ENCODE measurements at regions not wholly inside any gene's neighbourhood (a gene's known extent, or its start where the extent isn't known, plus 50 kb on each side); places are given as distances from the start of the nearest gene placed in this dataset.

DNA sequence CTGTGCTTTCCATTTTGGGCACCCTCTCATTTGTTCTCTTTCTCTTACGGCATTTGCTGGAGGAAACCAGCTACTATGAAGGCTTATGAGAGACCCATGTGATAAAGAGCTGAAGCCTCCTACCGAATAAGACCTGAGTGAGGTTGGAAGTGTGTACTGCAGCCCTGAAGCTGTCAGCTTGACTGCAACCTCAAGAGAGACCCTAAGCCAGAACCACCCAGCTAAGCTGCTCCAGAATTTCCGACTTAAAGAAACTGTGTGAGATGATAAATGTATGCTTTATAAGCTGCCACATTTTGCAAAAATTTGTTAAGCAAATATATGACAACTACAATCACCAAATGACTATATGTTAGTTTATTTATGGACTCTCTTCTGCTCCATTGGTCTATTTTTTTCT is 151.7 kb upstream of the PTPRD start:
- ChIA-PET POLR2A (no interaction called here), CTCF (no interaction called here)
- Histone ChIP-seq H3K27ac (ENCODE audit: extremely low read depth, low read depth, low read length) (no peak overlapping the region), H3K9me3 (ENCODE audit: control insufficient read depth, insufficient read depth, low read depth, low read length) (no peaks in the 10 kb centered on the region), H3K36me3 (ENCODE audit: control insufficient read depth in 2 of 2, insufficient read depth in 1 of 2, low read length in 2 of 2) (no peaks in the 10 kb centered on the region), H3K4me3 (ENCODE audit: low read depth, low read length) (no peak overlapping the region), H3K4me1 (ENCODE audit: control insufficient read depth, insufficient read depth, low read length) (no peaks in the 10 kb centered on the region)
- TF ChIP-seq ZNF571 (tag by site-specific recombination; IDR thresholded peaks at IDR 0.05) (no peak), ZBTB10 (tag by site-specific recombination; IDR thresholded peaks at IDR 0.05) (no peak), ZBTB26 (tag by site-specific recombination; optimal IDR thresholded peaks at IDR 0.05) (no peak), GLI2 (tag by site-specific recombination; IDR thresholded peaks at IDR 0.05; ENCODE audit: borderline replicate concordance, low read depth) (no peak), GLI4 (tag by site-specific recombination; IDR thresholded peaks at IDR 0.05) (no peak), HOXD13 (CRISPR knock-in tag; IDR thresholded peaks at IDR 0.05; ENCODE audit: borderline replicate concordance) (no peak), KLF8 (tag by site-specific recombination; IDR thresholded peaks at IDR 0.05) (no peak), ZNF423 (tag by site-specific recombination; IDR thresholded peaks at IDR 0.05) (no peak), ZNF692 (tag by site-specific recombination; IDR thresholded peaks at IDR 0.05) (no peak), ZNF114 (tag by site-specific recombination; IDR thresholded peaks at IDR 0.05) (no peak), ZNF555 (tag by site-specific recombination; conservative IDR thresholded peaks at IDR 0.05) (no peak), GFI1B (tag by site-specific recombination; IDR thresholded peaks at IDR 0.05) (no peak), ZNF350 (tag by site-specific recombination; IDR thresholded peaks at IDR 0.05) (no peak), ZFP41 (tag by site-specific recombination; IDR thresholded peaks at IDR 0.05; ENCODE audit: borderline replicate concordance) (no peak)
- TF ChIP-seq, protein P1, sequence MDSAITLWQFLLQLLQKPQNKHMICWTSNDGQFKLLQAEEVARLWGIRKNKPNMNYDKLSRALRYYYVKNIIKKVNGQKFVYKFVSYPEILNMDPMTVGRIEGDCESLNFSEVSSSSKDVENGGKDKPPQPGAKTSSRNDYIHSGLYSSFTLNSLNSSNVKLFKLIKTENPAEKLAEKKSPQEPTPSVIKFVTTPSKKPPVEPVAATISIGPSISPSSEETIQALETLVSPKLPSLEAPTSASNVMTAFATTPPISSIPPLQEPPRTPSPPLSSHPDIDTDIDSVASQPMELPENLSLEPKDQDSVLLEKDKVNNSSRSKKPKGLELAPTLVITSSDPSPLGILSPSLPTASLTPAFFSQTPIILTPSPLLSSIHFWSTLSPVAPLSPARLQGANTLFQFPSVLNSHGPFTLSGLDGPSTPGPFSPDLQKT (IDR thresholded peaks at IDR 0.05; ENCODE audit: borderline replicate concordance, low read depth, low read length) = no peak

GRCh38 chr9:10773136-10773535 is 160.3 kb upstream of the PTPRD start:
- ChIA-PET CTCF (no interaction called here), POLR2A (no interaction called here)
- TF ChIP-seq, protein P2, sequence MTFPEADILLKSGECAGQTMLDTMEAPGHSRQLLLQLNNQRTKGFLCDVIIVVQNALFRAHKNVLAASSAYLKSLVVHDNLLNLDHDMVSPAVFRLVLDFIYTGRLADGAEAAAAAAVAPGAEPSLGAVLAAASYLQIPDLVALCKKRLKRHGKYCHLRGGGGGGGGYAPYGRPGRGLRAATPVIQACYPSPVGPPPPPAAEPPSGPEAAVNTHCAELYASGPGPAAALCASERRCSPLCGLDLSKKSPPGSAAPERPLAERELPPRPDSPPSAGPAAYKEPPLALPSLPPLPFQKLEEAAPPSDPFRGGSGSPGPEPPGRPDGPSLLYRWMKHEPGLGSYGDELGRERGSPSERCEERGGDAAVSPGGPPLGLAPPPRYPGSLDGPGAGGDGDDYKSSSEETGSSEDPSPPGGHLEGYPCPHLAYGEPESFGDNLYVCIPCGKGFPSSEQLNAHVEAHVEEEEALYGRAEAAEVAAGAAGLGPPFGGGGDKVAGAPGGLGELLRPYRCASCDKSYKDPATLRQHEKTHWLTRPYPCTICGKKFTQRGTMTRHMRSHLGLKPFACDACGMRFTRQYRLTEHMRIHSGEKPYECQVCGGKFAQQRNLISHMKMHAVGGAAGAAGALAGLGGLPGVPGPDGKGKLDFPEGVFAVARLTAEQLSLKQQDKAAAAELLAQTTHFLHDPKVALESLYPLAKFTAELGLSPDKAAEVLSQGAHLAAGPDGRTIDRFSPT (tag by site-specific recombination; IDR thresholded peaks at IDR 0.05) = no peak
- TF ChIP-seq ZNF426 (tag by site-specific recombination; IDR thresholded peaks at IDR 0.05) (no peak), ZNF174 (tag by site-specific recombination; IDR thresholded peaks at IDR 0.05) (no peak), ZNF555 (tag by site-specific recombination; conservative IDR thresholded peaks at IDR 0.05) (no peak), ZNF548 (tag by site-specific recombination; IDR thresholded peaks at IDR 0.05) (no peak), ZNF121 (tag by site-specific recombination; IDR thresholded peaks at IDR 0.05) (no peak), ZNF670 (tag by site-specific recombination; IDR thresholded peaks at IDR 0.05; ENCODE audit: low read depth) (no peak), ZNF549 (tag by site-specific recombination; IDR thresholded peaks at IDR 0.05) (no peak), ZSCAN23 (tag by site-specific recombination; IDR thresholded peaks at IDR 0.05) (no peak), ZSCAN16 (tag by site-specific recombination; IDR thresholded peaks at IDR 0.05) (no peak), ZNF280C (tag by site-specific recombination; IDR thresholded peaks at IDR 0.05) (no peak), ZNF335 (tag by site-specific recombination; conservative IDR thresholded peaks at IDR 0.05) (no peak)
- H3K4me1 ChIP-seq (ENCODE audit: control insufficient read depth, insufficient read depth, low read length) = no peaks in the 10 kb centered on the region
- no peak overlapping the region for H3K27ac ChIP-seq (ENCODE audit: extremely low read depth, low read depth, low read length)
- H3K9me3 ChIP-seq (ENCODE audit: control insufficient read depth, insufficient read depth, low read depth, low read length) = no peaks in the 10 kb centered on the region
- H3K36me3 ChIP-seq (ENCODE audit: control insufficient read depth in 2 of 2, insufficient read depth in 1 of 2, low read length in 2 of 2) = no peaks in the 10 kb centered on the region
- no peak overlapping the region for H3K4me3 ChIP-seq (ENCODE audit: low read depth, low read length)

Data from HEK293 (cell line).